ENCODE measurements at regions not wholly inside any gene's neighbourhood (a gene's known extent, or its start where the extent isn't known, plus 50 kb on each side); places are given as distances from the start of the nearest gene placed in this dataset.

DNA sequence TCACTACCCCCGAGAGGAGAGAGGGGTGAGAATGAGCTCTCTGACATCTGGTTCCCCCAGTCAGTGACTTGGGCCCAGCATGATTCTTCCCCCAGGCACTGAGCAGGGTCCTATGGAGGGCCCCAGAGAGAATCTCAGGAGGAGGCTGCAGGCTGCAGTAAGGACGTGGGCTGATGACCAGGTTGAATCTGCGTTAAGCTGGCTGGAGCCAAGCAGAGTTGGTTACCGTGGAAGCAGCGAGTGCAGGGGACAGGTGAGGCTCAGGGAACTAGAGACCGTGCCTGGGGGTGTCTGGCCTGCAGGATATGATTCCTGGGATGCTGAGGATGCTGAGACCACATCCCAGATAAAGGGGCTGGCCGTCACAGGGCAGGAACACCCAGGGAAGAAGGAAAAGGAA is 314.3 kb upstream of the IRX1 start:
- no peak for TF ChIP-seq POLR2A (IDR thresholded peaks at IDR 0.05; ENCODE audit: borderline replicate concordance, extremely low read depth, insufficient read depth, insufficient read length)
- TF ChIP-seq ZNF274 (IDR thresholded peaks at IDR 0.05; ENCODE audit: low read depth, low read length): no peak
- TF ChIP-seq, protein P1, sequence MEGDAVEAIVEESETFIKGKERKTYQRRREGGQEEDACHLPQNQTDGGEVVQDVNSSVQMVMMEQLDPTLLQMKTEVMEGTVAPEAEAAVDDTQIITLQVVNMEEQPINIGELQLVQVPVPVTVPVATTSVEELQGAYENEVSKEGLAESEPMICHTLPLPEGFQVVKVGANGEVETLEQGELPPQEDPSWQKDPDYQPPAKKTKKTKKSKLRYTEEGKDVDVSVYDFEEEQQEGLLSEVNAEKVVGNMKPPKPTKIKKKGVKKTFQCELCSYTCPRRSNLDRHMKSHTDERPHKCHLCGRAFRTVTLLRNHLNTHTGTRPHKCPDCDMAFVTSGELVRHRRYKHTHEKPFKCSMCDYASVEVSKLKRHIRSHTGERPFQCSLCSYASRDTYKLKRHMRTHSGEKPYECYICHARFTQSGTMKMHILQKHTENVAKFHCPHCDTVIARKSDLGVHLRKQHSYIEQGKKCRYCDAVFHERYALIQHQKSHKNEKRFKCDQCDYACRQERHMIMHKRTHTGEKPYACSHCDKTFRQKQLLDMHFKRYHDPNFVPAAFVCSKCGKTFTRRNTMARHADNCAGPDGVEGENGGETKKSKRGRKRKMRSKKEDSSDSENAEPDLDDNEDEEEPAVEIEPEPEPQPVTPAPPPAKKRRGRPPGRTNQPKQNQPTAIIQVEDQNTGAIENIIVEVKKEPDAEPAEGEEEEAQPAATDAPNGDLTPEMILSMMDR (IDR thresholded peaks at IDR 0.05 in 2 of 3, conservative IDR thresholded peaks at IDR 0.05 in 1 of 3; ENCODE audit: borderline replicate concordance in 1 of 3, insufficient read depth in 1 of 3, low read depth in 2 of 3, low read length in 2 of 3): no peak
- TF ChIP-seq, protein P2, sequence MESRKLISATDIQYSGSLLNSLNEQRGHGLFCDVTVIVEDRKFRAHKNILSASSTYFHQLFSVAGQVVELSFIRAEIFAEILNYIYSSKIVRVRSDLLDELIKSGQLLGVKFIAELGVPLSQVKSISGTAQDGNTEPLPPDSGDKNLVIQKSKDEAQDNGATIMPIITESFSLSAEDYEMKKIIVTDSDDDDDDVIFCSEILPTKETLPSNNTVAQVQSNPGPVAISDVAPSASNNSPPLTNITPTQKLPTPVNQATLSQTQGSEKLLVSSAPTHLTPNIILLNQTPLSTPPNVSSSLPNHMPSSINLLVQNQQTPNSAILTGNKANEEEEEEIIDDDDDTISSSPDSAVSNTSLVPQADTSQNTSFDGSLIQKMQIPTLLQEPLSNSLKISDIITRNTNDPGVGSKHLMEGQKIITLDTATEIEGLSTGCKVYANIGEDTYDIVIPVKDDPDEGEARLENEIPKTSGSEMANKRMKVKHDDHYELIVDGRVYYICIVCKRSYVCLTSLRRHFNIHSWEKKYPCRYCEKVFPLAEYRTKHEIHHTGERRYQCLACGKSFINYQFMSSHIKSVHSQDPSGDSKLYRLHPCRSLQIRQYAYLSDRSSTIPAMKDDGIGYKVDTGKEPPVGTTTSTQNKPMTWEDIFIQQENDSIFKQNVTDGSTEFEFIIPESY (IDR thresholded peaks at IDR 0.05; ENCODE audit: extremely low read depth, insufficient replicate concordance, low read length): no peak
- no peak for TF ChIP-seq SRF (IDR thresholded peaks at IDR 0.05; ENCODE audit: low read depth)
- TF ChIP-seq, protein P3, sequence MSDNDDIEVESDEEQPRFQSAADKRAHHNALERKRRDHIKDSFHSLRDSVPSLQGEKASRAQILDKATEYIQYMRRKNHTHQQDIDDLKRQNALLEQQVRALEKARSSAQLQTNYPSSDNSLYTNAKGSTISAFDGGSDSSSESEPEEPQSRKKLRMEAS (IDR thresholded peaks at IDR 0.05): no peak
- TF ChIP-seq CEBPB (IDR thresholded peaks at IDR 0.05; ENCODE audit: low read depth): no peak
- no peak for TF ChIP-seq FOSL1 (IDR thresholded peaks at IDR 0.05; ENCODE audit: low read depth)
- TF ChIP-seq EZH2 (IDR thresholded peaks at IDR 0.05): no peak
